ENCODE measurements at regions not wholly inside any gene's neighbourhood (a gene's known extent, or its start where the extent isn't known, plus 50 kb on each side); places are given as distances from the start of the nearest gene placed in this dataset.

- H3K4me1 ChIP-seq (ENCODE audit: low read depth) = no peaks in the 10 kb centered on the region
- H3K36me3 ChIP-seq (ENCODE audit: low read depth) = no peaks in the 10 kb centered on the region
- ATAC-seq (no peak), DNase-seq (no peak)
- H3K4me3 ChIP-seq = no peak overlapping the region
- H3K9me3 ChIP-seq = no peaks in the 10 kb centered on the region
- TF ChIP-seq CTCF (IDR thresholded peaks at IDR 0.05) = no peak
- intact Hi-C loops (cut with DNase I, micrococcal nuclease) = no loop called here
Observed at GRCh38 chr10:84987039-84987438, 658.6 kb downstream of the CCSER2 start.

- no peak for TF ChIP-seq CTCF (IDR thresholded peaks at IDR 0.05)
- intact Hi-C loops (cut with DNase I, micrococcal nuclease) = no loop called here
- ATAC-seq (no peak), DNase-seq (no peak)
- Histone ChIP-seq H3K36me3 (ENCODE audit: low read depth) (no peaks in the 10 kb centered on the region), H3K4me3 (no peak overlapping the region), H3K4me1 (ENCODE audit: low read depth) (no peaks in the 10 kb centered on the region), H3K9me3 (no peaks in the 10 kb centered on the region)
Observed at GRCh38 chr10:84988011-84988410, 659.6 kb downstream of the CCSER2 start.

- TF ChIP-seq CTCF (IDR thresholded peaks at IDR 0.05) = no peak
- no peaks in the 10 kb centered on the region for H3K36me3 ChIP-seq (ENCODE audit: low read depth)
- no peaks in the 10 kb centered on the region for H3K9me3 ChIP-seq
- no peaks in the 10 kb centered on the region for H3K4me1 ChIP-seq (ENCODE audit: low read depth)
- ATAC-seq (no peak), DNase-seq (no peak)
- no peak overlapping the region for H3K4me3 ChIP-seq
- intact Hi-C loops (cut with DNase I, micrococcal nuclease) = no loop called here
Observed at GRCh38 chr10:84990713-84991112, 662.3 kb downstream of the CCSER2 start.

DNA sequence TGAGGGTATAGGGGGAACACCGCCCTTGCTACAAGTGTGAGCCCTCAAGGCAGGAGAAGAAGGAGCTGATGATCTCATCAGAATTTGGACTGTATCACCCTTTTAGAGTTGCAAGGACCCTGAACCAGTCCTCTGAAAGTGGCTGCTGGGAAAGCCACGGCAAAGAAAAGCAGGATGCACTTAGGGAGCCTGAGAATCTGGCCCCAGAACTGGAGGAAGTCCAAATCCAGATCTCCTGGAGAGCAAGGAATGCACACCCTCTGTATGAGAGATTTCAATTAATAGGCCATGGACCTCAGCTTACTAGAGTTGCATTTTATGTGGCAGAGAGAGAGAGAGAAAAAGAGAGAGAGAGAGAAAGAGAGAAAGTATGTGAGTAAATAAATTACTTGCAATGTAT is 662.9 kb downstream of the CCSER2 start:
- TF ChIP-seq CTCF (IDR thresholded peaks at IDR 0.05) = no peak
- intact Hi-C loops (cut with DNase I, micrococcal nuclease) = no loop called here
- Histone ChIP-seq H3K36me3 (ENCODE audit: low read depth) (no peaks in the 10 kb centered on the region), H3K4me3 (no peak overlapping the region), H3K9me3 (no peaks in the 10 kb centered on the region), H3K4me1 (ENCODE audit: low read depth) (no peaks in the 10 kb centered on the region)
- ATAC-seq = no peak
- DNase-seq = no peak

DNA sequence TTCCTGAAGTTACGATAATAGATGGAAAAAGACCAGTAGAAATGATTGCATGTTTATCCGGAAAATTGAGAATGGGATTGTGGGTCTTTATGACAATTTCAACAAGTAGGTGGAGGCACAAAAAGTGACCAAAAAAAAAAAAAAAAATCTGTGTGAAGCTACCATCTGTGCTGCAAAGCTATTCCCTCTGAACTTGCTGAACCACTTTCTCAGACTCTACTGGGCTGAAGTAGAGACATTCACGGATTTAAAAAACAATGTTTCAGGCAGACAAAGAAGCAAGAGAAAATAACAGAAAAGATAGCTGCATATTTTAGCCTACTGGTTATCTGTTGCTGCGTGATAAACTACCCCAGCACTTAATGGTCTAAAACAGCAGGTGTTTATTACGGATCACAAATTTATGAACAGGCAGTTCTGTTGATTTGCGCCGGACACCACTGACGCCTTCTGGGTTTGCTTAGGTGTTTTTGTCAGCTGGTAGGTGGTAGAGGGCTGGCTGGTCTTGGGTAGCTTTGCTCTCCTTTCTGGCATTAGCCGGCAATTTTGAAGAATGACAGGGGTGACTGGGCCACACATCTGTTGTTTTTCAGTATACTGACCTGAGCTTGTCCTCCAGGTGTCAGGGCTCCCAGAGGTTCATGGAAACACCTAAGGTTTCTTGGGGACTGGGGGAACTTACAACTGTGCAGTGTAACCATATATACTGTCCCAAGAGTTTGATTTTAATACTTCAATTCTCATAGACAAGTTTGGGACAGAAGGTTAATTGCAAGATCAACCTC is 665.1 kb downstream of the CCSER2 start:
- DNase-seq = no peak
- no peak for TF ChIP-seq CTCF (IDR thresholded peaks at IDR 0.05)
- Histone ChIP-seq H3K4me3 (no peak overlapping the region), H3K9me3 (no peaks in the 10 kb centered on the region), H3K36me3 (ENCODE audit: low read depth) (no peaks in the 10 kb centered on the region), H3K4me1 (ENCODE audit: low read depth) (no peaks in the 10 kb centered on the region)
- intact Hi-C loops (cut with DNase I, micrococcal nuclease) = no loop called here
- ATAC-seq = no peak

GRCh38 chr10:84994722-84995121 is 666.3 kb downstream of the CCSER2 start:
- intact Hi-C loops (cut with DNase I, micrococcal nuclease) = no loop called here
- ATAC-seq (no peak), DNase-seq (no peak)
- no peaks in the 10 kb centered on the region for H3K4me1 ChIP-seq (ENCODE audit: low read depth)
- no peak for TF ChIP-seq CTCF (IDR thresholded peaks at IDR 0.05)
- no peaks in the 10 kb centered on the region for H3K9me3 ChIP-seq
- no peak overlapping the region for H3K4me3 ChIP-seq
- no peaks in the 10 kb centered on the region for H3K36me3 ChIP-seq (ENCODE audit: low read depth)

All from mucosa of descending colon (tissue), 3 donors.